GM21786 (cell line): ENCODE measurements at regions not wholly inside any gene's neighbourhood (a gene's known extent, or its start where the extent isn't known, plus 50 kb on each side); places are given as distances from the start of the nearest gene placed in this dataset.
"Not testable (repeated sequence)": the region's sequence is repeated elsewhere in the genome, so short reads cannot be mapped to it uniquely, and the experiment has no call there.

Experiments
- ATAC-seq: cut with Tn5 transposase; IDR thresholded peaks from one replicate; pipeline ENCODE4 v1.9.1; 2021; ENCODE audit not compliant: unreplicated experiment

DNA sequence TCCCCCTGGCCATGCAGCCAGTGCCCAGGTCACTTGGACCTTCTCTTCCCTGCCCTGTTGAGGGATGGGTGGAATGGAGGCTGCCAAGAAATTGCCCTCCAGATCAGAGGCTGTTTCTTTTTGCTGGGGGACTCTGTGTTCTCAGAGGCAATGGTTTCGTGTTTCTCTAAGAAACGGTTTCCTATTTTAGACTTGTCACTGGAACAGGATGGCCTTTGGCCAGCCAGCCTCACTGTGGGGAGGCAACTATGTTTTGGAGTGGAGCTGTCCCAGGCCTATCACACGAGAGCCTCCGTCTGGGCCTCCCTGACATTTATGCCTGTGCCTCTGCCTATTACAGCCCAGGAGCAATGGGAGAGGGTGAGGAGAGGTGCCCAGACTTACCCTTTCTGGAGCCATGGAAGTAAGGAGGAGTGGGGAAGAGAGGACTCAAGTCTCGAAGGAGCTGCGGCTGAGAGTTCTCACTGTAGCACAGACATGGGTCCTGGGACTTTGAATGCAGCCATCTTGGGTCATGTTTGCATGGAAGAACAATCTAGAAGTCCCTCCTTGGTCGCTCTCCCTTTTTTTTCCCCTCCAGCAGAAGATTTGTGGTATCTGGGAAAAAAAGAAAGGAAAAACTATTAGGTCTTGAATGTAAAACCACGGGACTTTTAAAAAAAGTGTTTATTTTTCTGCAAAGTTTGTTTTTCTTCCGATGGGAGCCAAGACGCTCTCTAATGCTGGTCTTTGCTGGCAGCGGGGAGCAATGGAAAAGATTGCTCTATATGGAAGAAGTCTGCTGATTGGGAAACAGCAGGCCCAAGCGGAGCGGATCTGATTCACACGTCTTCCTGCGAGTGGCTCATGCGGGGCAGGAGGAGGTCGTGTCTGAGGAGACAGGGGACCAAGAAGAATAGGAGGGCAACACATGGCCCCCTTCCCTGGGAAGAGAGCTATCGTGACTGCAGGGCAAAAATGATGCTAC lies 219.2 kb downstream of the FOXD2 start:
- ATAC-seq, result no peak

- no peak for ATAC-seq
These were observed 220.5 kb downstream of the FOXD2 start for GRCh38 chr1:47658161-47658920.

- ATAC-seq, result no peak
These were observed 221.3 kb downstream of the FOXD2 start for GRCh38 chr1:47659146-47659545.

DNA sequence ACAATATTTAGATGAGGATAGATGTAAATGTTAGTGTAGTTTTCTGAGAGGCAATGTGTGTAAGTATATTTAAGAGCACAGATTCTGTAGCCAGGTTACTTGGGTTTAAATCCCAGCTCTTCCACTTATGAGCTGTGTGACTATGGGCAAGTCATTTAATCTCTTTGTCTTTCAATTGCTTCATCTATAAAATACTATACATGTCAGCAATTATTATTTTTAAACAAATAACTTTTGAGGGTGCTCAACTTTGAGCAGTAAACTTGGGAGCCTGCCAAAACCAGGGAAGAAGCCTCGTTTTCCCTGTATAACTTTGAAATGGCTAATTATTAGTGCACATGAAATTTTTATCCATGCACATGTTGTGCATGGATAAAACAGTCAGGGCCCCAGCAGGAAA lies 222.8 kb downstream of the FOXD2 start:
- ATAC-seq, result no peak

- ATAC-seq, result no peak
These were observed 223.2 kb downstream of the FOXD2 start for GRCh38 chr1:47661040-47661439.

DNA sequence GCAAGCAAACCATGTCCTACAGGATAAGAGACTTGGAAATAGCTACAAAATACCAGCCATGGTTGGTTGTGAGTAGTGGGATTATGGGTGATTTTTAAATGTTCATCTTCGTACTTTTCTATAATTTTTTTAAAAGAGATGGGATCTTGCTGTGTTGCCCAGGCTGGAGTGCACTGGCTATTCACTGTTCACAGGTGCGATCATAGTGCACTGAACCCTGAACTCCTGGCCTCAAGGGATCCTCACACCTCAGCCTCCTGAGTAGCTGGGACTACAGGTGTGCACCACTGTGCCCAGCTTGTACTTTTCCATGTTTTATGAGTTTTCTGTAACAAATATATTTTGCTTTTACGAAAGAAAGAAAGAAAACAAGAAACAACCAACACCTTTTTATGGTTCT lies 224.2 kb downstream of the FOXD2 start:
- no peak for ATAC-seq

- ATAC-seq, result no peak
These were observed 225.4 kb downstream of the FOXD2 start for GRCh38 chr1:47663286-47663685.

DNA sequence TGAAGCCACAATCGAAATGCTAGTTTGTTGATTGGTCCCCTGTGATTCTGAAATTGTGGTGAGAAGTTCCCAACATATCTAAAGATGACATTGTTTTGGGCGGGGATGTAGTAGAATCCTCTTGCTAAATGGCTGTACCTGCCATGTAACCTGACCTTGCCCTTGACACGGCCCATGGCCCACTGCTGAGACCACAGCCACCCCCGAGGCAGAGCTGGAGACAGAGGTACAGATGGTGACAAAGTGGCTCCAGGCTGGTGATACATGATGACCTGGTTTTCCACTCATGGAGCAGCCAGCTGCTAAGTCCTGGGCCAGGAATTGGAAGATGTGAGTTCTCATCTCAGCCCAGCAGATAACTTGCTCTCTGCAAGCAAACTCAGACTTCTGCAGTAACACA lies 226.5 kb downstream of the FOXD2 start:
- ATAC-seq, result no peak

GRCh38 chr1:47664896-47665295 lies 227.1 kb downstream of the FOXD2 start:
- not testable (repeated sequence) for ATAC-seq

- ATAC-seq, result no peak
These were observed 231.3 kb downstream of the FOXD2 start for GRCh38 chr1:47669081-47669585.

DNA sequence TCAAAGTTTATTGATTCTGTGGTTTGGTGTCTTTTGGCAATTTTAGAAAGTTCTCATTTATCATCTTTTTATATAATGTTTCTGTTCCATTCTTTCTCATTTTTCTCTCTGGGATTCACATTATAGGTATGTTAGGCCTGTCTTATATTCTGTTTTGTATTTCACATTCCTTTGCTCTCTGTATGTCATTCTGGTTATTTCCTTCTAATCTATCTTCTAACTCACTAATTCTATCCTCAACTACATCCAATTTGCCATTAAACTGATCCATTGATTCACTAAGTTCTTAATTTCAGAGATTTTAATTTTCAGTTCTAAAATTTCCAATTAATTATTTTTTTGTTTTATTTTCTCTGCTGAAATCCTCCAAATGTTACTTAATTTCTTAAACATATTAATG lies 234.8 kb downstream of the FOXD2 start:
- ATAC-seq, result no peak

GRCh38 chr1:47674189-47674588 lies 236.3 kb downstream of the FOXD2 start:
- ATAC-seq, result no peak

DNA sequence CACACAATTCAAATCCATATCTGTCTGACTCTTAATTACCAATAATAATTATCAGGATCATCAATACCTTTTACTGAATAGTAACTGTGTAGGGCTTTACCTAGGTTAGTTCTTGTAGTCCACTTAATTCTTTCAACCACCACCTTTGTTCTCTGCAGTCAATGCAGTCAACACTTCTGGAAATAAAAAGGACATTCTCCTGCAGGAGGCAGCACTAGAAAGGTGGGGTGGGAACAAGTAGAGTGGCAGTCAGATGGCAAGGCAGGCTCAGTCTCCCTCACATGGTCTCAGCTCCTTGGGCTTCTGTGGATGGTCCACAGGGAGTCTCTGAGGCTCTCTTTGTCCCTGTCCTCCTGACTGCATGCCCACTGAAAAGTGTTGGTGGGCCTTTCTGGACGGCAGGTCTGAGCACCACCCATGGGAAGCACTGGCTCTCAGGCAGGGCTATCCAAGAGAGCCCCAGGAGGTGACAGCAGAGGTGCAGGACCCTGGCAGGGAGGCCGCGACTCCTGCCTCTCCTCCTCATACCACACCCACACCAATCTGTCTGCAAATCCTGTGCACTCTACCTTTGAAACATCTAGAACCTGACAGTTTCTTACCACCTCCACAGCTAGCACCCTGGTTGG lies 237.3 kb downstream of the FOXD2 start:
- ATAC-seq, result no peak

DNA sequence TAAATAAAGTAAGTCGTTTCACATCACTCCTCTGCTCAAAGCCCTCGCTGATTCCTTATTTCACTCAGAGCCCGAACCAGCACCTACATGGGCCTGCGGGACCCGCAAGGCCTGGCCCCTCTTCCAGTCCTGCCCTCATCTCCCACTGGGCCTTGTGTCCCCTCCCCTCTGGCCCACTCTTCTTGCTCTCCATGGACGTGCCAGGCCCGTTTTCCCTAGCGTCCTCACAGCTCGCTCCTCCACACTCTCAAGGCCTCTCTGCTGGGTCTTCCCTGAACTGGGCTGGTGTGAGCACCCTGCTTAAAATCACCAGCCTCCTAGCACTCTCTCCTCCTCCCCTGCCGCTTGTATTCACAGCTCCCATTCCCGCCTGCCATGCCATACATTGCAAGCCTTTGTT lies 237.9 kb downstream of the FOXD2 start:
- ATAC-seq, result no peak

DNA sequence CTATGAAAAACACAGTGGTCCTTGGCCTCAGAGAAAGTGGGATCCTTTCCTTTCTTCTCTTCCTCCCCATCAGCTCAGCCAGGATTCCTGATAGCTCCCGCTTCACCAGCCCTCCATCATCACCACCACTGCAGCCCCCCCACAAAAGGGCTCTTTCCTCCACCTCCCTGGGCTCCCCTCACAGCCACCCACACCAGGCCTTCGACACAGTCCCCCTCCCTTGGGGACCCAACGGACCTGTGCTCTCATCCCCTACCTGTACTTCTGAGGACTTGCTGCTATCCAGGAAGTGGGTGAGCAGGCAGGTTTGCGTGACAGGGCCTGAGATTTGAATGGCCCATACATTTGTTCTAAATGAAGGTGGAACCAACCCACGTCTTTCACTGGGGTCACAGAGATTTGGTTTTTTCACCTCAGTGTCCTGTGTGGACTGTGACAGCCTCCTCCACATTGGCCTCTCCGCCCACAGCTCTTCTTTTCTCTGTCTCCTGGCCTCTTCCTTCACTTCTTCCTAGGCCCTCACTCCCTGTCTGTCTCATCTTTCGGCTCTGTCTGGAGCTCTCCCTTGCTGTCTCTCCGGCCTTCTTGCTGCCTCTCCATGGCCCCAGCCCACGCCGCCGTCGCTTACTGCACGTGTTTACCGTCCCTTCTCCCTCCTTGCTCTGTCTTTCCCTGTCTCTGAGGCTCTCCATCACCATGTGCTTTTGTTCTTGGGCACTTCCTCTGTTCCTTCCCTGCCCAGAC lies 238.6 kb downstream of the FOXD2 start:
- no peak for ATAC-seq

DNA sequence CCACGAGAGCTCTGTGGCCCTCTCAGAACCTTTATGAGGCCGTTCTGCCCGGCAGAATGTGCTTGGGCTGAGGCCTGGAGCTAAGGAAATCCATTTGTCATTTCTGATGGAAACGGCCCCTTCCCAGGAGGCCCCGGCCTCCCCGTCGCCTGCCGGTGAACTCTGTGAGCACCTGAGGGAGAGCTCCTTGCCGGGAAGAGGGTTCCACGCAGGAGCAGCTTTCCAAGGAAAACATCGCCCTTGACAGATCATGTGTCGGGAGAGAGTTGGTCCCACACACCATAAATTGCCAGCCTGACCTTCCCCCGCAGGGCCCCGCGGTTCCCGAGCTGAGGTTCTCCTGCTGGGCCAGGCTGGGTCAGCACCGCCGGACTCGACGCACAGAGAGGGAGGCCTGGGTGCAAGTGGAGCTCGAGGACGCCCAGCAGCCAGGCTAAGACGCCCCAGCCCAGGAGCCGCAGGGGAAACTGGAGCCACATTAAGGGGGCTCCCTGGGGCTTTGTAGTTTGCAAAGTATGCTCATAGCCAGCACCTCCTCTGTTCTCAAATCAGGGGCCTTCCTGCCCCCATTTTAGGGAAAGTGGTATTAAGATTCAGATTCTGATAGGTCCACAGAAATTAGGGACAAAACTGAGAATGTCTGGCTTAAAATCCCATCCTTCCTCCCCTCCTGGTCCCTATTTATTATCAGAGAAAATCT lies 239.5 kb downstream of the FOXD2 start:
- ATAC-seq, result no peak

GRCh38 chr1:47678464-47678980 lies 240.7 kb downstream of the FOXD2 start:
- ATAC-seq, result no peak

DNA sequence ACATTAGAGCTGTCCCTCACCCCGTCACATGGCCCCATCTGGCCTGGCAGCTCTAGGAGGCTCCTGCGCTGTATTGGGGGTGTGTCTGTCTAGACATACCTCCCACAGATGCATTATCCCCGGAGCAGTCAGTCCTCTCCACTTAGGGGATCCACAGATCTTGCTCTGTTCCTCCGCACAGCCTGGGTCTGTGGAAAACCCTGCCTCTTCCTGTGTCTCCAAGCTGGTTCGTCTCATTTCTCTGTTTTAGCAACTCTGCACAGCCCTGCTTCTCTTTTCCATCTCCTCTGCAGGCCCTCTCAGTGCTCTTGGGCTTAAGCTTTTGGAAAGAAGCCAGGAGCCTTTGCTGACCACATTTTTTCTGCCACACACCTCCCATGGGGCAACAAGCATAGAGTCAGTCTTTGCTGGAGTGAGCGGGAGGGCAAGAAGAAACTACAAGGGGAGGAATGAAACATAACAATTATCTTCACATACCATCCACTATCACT lies 241.5 kb downstream of the FOXD2 start:
- no peak for ATAC-seq

GRCh38 chr1:47679826-47680225 lies 242.0 kb downstream of the FOXD2 start:
- no peak for ATAC-seq
